Stomach (tissue), 4 donors: ENCODE measurements at regions not wholly inside any gene's neighbourhood (a gene's known extent, or its start where the extent isn't known, plus 50 kb on each side); places are given as distances from the start of the nearest gene placed in this dataset.

Source experiments
- POLR2A ChIP-seq, 4 donors: fragments of 450-650 bp; IDR thresholded peaks; one replicate each; pipeline ENCODE4 v1.6.1; 2016; ENCODE audit warnings: antibody characterized with exemption in 4 of 4, control low read depth in 2 of 4, mild to moderate bottlenecking in 1 of 4, moderate library complexity in 1 of 4
- TF ChIP-seq, protein P1 (sequence below), 7 experiments: fragments of 450-650 bp in 4 of 7; fragments of 200-600 bp in 3 of 7; sonication (generic) in 3 of 7; IDR thresholded peaks; one replicate each; pipeline ENCODE4 v1.5.1; 2016 to 2019; ENCODE audit warnings: antibody characterized with exemption in 7 of 7, control low read depth in 2 of 7, mild to moderate bottlenecking in 1 of 7

DNA sequence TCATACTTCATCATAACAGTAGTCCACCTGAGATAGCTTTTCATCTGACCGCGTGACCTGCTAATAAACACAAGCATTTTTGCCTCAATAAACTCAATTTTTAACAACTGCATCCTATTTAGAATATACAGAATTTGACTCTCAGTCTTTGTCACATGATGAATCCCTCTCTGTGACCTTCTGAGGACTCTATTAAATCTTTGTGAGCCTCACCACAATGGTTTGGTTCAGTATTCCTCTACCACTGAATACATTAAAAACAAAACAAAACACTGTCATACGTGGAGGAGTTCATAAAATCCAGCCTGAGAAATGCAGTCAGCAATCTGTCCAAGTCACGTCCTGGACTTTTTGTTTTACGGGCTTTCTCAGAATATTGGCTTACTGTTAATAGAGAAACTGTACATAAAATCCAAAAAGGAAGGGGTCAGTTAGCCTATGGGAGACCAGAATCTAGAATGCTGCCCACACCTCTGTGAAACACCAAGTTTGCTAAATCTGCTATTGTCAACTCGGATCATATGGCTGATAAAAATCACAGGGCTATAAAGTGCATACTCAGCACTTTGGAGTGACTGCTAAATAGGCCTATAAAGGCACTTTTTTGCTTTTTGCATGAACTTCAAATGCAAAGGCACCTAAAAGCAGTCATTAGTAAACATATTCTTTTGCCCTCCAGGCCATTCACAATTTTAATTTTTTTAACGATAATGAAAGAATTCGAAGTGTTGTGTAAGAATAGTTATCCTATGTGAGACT lies 190.3 kb upstream of the HDDC2 start:
- TF ChIP-seq, protein P1, sequence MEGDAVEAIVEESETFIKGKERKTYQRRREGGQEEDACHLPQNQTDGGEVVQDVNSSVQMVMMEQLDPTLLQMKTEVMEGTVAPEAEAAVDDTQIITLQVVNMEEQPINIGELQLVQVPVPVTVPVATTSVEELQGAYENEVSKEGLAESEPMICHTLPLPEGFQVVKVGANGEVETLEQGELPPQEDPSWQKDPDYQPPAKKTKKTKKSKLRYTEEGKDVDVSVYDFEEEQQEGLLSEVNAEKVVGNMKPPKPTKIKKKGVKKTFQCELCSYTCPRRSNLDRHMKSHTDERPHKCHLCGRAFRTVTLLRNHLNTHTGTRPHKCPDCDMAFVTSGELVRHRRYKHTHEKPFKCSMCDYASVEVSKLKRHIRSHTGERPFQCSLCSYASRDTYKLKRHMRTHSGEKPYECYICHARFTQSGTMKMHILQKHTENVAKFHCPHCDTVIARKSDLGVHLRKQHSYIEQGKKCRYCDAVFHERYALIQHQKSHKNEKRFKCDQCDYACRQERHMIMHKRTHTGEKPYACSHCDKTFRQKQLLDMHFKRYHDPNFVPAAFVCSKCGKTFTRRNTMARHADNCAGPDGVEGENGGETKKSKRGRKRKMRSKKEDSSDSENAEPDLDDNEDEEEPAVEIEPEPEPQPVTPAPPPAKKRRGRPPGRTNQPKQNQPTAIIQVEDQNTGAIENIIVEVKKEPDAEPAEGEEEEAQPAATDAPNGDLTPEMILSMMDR (IDR thresholded peaks at IDR 0.05): no peak
- no peak for TF ChIP-seq POLR2A (IDR thresholded peaks at IDR 0.05)
